Mammary epithelial cell (primary cell): ENCODE measurements at regions not wholly inside any gene's neighbourhood (a gene's known extent, or its start where the extent isn't known, plus 50 kb on each side); places are given as distances from the start of the nearest gene placed in this dataset.

Experiments used
- CTCF ChIP-seq, 2 donors: IDR thresholded peaks in 1 of 2; conservative IDR thresholded peaks in 1 of 2; 2 replicates each; pipeline ENCODE4 v1.5.1; 2011 to 2012; ENCODE audit warnings: inconsistent platforms in 2 of 2, low read length in 2 of 2, mild to moderate bottlenecking in 2 of 2, control low read depth in 1 of 2, low read depth in 1 of 2; ENCODE audit not compliant: insufficient read depth in 1 of 2; ENCODE audit errors: extremely low read depth in 1 of 2
- EZH2 ChIP-seq: IDR thresholded peaks from 2 replicates; pipeline ENCODE4 v1.6.1; 2012; ENCODE audit warnings: low read length, inconsistent platforms, borderline replicate concordance

- TF ChIP-seq CTCF (conservative IDR thresholded peaks at IDR 0.05 in 1 of 2, IDR thresholded peaks at IDR 0.05 in 1 of 2; ENCODE audit: extremely low read depth in 1 of 2, insufficient read depth in 1 of 2, low read depth in 1 of 2, low read length in 2 of 2) (no peak), EZH2 (no peak)
Measured at GRCh38 chr1:188497020-188497419, 1668.3 kb downstream of the PLA2G4A start.
